ENCODE measurements at regions not wholly inside any gene's neighbourhood (a gene's known extent, or its start where the extent isn't known, plus 50 kb on each side); places are given as distances from the start of the nearest gene placed in this dataset.
"Not testable (repeated sequence)": the region's sequence is repeated elsewhere in the genome, so short reads cannot be mapped to it uniquely, and the experiment has no call there.

- no peak for DNase-seq
Observed at GRCh38 chr20:8994045-8994444, 74.8 kb upstream of the PLCB4 start.

- DNase-seq = no peak
Observed at GRCh38 chr20:8995761-8996160, 73.1 kb upstream of the PLCB4 start.

- DNase-seq = no peak
Observed at GRCh38 chr20:8996817-8997512, 71.9 kb upstream of the PLCB4 start.

GRCh38 chr20:8997701-8998117 is 71.2 kb upstream of the PLCB4 start:
- DNase-seq = no peak

GRCh38 chr20:9011121-9011520 is 57.8 kb upstream of the PLCB4 start:
- no peak for DNase-seq

GRCh38 chr20:9015232-9015983 is 53.5 kb upstream of the PLCB4 start:
- DNase-seq = not testable (repeated sequence)

- no peak for DNase-seq
Observed at GRCh38 chr20:9015984-9016324, 52.9 kb upstream of the PLCB4 start.

GRCh38 chr20:9018346-9018745 is 50.5 kb upstream of the PLCB4 start:
- DNase-seq = no peak
